GM23338 (cell line): ENCODE measurements at regions not wholly inside any gene's neighbourhood (a gene's known extent, or its start where the extent isn't known, plus 50 kb on each side); places are given as distances from the start of the nearest gene placed in this dataset.

Experiments
- ATAC-seq: fragments of 200-7000 bp; cut with Tn5 transposase; 3 replicates; pipeline ENCODE4 v1.9.1; 2020
- DNase-seq: peaks from one replicate; pipeline ENCODE4 v3.0.0-alpha.2; 2015; ENCODE audit warnings: low spot score
- H2AFZ ChIP-seq: fragments of 200-600 bp; sonication (generic); 2 replicates; pipeline ENCODE4 v1.8.0; 2016; ENCODE audit warnings: antibody characterized with exemption, mild to moderate bottlenecking, moderate library complexity
- H3F3A ChIP-seq: fragments of 200-600 bp; sonication (generic); replicated peaks from 2 replicates; pipeline ENCODE4 v1.8.0; 2017; ENCODE audit warnings: antibody characterized with exemption, mixed run types, low read depth
- H3K27ac ChIP-seq: fragments of 200-600 bp; sonication (generic); 2 replicates; pipeline ENCODE4 v1.6.1; 2016; ENCODE audit warnings: low read depth
- H3K27me3 ChIP-seq: fragments of 200-600 bp; sonication (generic); 2 replicates; pipeline ENCODE4 v1.8.0; 2016; ENCODE audit warnings: mild to moderate bottlenecking, mixed run types, moderate library complexity; ENCODE audit not compliant: insufficient read depth
- H3K36me3 ChIP-seq: fragments of 200-600 bp; sonication (generic); 2 replicates; pipeline ENCODE4 v1.8.0; 2016; ENCODE audit warnings: mild to moderate bottlenecking; ENCODE audit not compliant: insufficient read depth
- H3K4me1 ChIP-seq: fragments of 200-600 bp; sonication (generic); 2 replicates; pipeline ENCODE4 v1.8.0; 2016; ENCODE audit warnings: mild to moderate bottlenecking, moderate library complexity; ENCODE audit not compliant: insufficient read depth
- H3K4me2 ChIP-seq: fragments of 200-600 bp; sonication (generic); 2 replicates; pipeline ENCODE4 v1.7.1; 2017; ENCODE audit warnings: mixed run types
- H3K4me3 ChIP-seq: fragments of 200-600 bp; sonication (generic); 2 replicates; pipeline ENCODE4 v1.6.1; 2016; ENCODE audit warnings: mixed run types
- H3K79me2 ChIP-seq: fragments of 200-600 bp; sonication (generic); replicated peaks from 2 replicates; pipeline ENCODE4 v1.8.0; 2017; ENCODE audit warnings: mild to moderate bottlenecking; ENCODE audit not compliant: insufficient read depth
- H3K9me2 ChIP-seq: fragments of 200-600 bp; sonication (generic); 2 replicates; pipeline ENCODE4 v1.8.0; 2017; ENCODE audit not compliant: insufficient read depth
- H4K20me1 ChIP-seq: fragments of 200-600 bp; sonication (generic); replicated peaks from 2 replicates; pipeline ENCODE4 v1.8.0; 2017; ENCODE audit warnings: mild to moderate bottlenecking; ENCODE audit not compliant: insufficient read depth
- H3K27ac Mint-ChIP-seq: 2 replicates; pipeline ENCODE4 v1.8.0; 2020; ENCODE audit warnings: inconsistent platforms, mild to moderate bottlenecking, moderate library complexity, mixed read lengths
- H3K27me3 Mint-ChIP-seq: 3 replicates; pipeline ENCODE4 v1.8.0; 2022; ENCODE audit warnings: low read depth, mild to moderate bottlenecking, moderate library complexity, mixed read lengths, inconsistent platforms; ENCODE audit not compliant: insufficient read depth, poor library complexity
- H3K36me3 Mint-ChIP-seq: 3 replicates; pipeline ENCODE4 v1.8.0; 2021; ENCODE audit warnings: low read depth, mild to moderate bottlenecking, inconsistent platforms, moderate library complexity, mixed read lengths
- H3K4me1 Mint-ChIP-seq: 3 replicates; pipeline ENCODE4 v1.8.0; 2020; ENCODE audit warnings: mild to moderate bottlenecking, inconsistent platforms, mixed read lengths
- H3K4me3 Mint-ChIP-seq: 3 replicates; pipeline ENCODE4 v1.8.0; 2021; ENCODE audit warnings: moderate library complexity, mild to moderate bottlenecking, inconsistent platforms, mixed read lengths
- H3K9me3 Mint-ChIP-seq: 3 replicates; pipeline ENCODE4 v1.8.0; 2020; ENCODE audit warnings: moderate library complexity, mild to moderate bottlenecking, inconsistent platforms, mixed read lengths
- ETS1 ChIP-seq: IDR thresholded peaks from 2 replicates; pipeline ENCODE4 v1.6.1; 2016; ENCODE audit warnings: antibody characterized with exemption
- EZH2phosphoT487 ChIP-seq: fragments of 200-600 bp; sonication (generic); IDR thresholded peaks from one replicate; pipeline ENCODE4 v1.8.1; 2018; ENCODE audit warnings: antibody characterized with exemption; ENCODE audit not compliant: unreplicated experiment
- NANOG ChIP-seq: IDR thresholded peaks from 2 replicates; pipeline ENCODE4 v1.6.1; 2016; ENCODE audit warnings: antibody characterized with exemption, borderline replicate concordance
- ZNF114 ChIP-seq: fragments of 250-450 bp; sonication (Bioruptor Pico); IDR thresholded peaks from 2 replicates; pipeline ENCODE4 v1.5.0; 2020; ENCODE audit warnings: mild to moderate bottlenecking, moderate library complexity
- TF ChIP-seq, protein P1 (sequence below): fragments of 250-450 bp; sonication (Bioruptor Pico); IDR thresholded peaks from 2 replicates; pipeline ENCODE4 v1.5.0; 2020; ENCODE audit warnings: mild to moderate bottlenecking, moderate library complexity
- TF ChIP-seq, protein P2 (sequence below): IDR thresholded peaks from one replicate; pipeline ENCODE4 v1.6.1; 2018; ENCODE audit warnings: antibody characterized with exemption; ENCODE audit not compliant: unreplicated experiment
- TF ChIP-seq, protein P3 (sequence below), 2 experiments: fragments of 200-600 bp in 1 of 2; sonication (generic) in 1 of 2; conservative IDR thresholded peaks; 2 replicates each; pipeline versions ENCODE4 v1.5.1 to v1.6.1; 2016 to 2017; ENCODE audit warnings: antibody characterized with exemption in 2 of 2, low read depth in 2 of 2, mild to moderate bottlenecking in 2 of 2, moderate library complexity in 1 of 2

DNA sequence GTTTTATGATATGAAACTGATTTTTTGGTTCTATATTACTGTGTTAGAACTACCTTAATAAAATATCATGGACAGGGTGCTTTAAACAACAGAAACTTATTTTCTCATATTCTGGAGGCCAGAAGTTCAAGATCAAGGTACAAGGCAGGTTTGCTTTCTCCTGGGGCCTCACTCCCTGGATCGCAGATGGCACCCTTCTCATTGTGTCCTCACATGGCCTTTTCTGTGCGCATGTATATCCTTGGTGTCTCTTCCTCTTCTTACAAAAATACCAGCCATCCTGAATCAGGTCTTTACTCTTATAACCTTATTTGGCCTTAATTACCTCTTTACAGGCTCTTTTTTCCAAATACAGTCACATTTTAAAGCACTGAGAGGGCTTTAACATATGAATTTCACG is 906.1 kb downstream of the CDH11 start:
- Histone ChIP-seq H3K36me3 (no peaks in the 10 kb centered on the region), H3K4me2 (no peak overlapping the region), H3K27ac (no peak overlapping the region), H3K4me3 (no peak overlapping the region), H3K27me3 (no peaks in the 10 kb centered on the region), H3K9me2 (peaks cover 2% of the 10 kb centered on the region; the same call in 1 of the 2 replicates), H3K79me2 (no peaks in the 10 kb centered on the region), H4K20me1 (no peaks in the 10 kb centered on the region), H3K4me1 (no peaks in the 10 kb centered on the region), H2AFZ (no peak overlapping the region), H3F3A (no peaks in the 10 kb centered on the region)
- ATAC-seq (no peak), DNase-seq (no peak)
- no peaks in the 10 kb centered on the region for H3K9me3 Mint-ChIP-seq
- H3K4me1 Mint-ChIP-seq: no peaks in the 10 kb centered on the region
- no peaks in the 10 kb centered on the region for H3K27me3 Mint-ChIP-seq
- TF ChIP-seq, protein P1, sequence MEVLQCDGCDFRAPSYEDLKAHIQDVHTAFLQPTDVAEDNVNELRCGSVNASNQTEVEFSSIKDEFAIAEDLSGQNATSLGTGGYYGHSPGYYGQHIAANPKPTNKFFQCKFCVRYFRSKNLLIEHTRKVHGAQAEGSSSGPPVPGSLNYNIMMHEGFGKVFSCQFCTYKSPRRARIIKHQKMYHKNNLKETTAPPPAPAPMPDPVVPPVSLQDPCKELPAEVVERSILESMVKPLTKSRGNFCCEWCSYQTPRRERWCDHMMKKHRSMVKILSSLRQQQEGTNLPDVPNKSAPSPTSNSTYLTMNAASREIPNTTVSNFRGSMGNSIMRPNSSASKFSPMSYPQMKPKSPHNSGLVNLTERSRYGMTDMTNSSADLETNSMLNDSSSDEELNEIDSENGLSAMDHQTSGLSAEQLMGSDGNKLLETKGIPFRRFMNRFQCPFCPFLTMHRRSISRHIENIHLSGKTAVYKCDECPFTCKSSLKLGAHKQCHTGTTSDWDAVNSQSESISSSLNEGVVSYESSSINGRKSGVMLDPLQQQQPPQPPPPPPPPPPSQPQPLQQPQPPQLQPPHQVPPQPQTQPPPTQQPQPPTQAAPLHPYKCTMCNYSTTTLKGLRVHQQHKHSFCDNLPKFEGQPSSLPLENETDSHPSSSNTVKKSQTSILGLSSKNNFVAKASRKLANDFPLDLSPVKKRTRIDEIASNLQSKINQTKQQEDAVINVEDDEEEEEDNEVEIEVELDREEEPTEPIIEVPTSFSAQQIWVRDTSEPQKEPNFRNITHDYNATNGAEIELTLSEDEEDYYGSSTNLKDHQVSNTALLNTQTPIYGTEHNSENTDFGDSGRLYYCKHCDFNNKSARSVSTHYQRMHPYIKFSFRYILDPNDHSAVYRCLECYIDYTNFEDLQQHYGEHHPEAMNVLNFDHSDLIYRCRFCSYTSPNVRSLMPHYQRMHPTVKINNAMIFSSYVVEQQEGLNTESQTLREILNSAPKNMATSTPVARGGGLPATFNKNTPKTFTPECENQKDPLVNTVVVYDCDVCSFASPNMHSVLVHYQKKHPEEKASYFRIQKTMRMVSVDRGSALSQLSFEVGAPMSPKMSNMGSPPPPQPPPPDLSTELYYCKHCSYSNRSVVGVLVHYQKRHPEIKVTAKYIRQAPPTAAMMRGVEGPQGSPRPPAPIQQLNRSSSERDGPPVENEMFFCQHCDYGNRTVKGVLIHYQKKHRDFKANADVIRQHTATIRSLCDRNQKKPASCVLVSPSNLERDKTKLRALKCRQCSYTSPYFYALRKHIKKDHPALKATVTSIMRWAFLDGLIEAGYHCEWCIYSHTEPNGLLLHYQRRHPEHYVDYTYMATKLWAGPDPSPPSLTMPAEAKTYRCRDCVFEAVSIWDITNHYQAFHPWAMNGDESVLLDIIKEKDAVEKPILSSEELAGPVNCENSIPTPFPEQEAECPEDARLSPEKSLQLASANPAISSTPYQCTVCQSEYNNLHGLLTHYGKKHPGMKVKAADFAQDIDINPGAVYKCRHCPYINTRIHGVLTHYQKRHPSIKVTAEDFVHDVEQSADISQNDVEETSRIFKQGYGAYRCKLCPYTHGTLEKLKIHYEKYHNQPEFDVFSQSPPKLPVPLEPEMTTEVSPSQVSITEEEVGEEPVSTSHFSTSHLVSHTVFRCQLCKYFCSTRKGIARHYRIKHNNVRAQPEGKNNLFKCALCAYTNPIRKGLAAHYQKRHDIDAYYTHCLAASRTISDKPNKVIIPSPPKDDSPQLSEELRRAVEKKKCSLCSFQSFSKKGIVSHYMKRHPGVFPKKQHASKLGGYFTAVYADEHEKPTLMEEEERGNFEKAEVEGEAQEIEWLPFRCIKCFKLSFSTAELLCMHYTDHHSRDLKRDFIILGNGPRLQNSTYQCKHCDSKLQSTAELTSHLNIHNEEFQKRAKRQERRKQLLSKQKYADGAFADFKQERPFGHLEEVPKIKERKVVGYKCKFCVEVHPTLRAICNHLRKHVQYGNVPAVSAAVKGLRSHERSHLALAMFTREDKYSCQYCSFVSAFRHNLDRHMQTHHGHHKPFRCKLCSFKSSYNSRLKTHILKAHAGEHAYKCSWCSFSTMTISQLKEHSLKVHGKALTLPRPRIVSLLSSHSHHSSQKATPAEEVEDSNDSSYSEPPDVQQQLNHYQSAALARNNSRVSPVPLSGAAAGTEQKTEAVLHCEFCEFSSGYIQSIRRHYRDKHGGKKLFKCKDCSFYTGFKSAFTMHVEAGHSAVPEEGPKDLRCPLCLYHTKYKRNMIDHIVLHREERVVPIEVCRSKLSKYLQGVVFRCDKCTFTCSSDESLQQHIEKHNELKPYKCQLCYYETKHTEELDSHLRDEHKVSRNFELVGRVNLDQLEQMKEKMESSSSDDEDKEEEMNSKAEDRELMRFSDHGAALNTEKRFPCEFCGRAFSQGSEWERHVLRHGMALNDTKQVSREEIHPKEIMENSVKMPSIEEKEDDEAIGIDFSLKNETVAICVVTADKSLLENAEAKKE (CRISPR knock-in tag): no peak
- no peak for TF ChIP-seq ZNF114
- no peak for TF ChIP-seq ETS1
- TF ChIP-seq, protein P2, sequence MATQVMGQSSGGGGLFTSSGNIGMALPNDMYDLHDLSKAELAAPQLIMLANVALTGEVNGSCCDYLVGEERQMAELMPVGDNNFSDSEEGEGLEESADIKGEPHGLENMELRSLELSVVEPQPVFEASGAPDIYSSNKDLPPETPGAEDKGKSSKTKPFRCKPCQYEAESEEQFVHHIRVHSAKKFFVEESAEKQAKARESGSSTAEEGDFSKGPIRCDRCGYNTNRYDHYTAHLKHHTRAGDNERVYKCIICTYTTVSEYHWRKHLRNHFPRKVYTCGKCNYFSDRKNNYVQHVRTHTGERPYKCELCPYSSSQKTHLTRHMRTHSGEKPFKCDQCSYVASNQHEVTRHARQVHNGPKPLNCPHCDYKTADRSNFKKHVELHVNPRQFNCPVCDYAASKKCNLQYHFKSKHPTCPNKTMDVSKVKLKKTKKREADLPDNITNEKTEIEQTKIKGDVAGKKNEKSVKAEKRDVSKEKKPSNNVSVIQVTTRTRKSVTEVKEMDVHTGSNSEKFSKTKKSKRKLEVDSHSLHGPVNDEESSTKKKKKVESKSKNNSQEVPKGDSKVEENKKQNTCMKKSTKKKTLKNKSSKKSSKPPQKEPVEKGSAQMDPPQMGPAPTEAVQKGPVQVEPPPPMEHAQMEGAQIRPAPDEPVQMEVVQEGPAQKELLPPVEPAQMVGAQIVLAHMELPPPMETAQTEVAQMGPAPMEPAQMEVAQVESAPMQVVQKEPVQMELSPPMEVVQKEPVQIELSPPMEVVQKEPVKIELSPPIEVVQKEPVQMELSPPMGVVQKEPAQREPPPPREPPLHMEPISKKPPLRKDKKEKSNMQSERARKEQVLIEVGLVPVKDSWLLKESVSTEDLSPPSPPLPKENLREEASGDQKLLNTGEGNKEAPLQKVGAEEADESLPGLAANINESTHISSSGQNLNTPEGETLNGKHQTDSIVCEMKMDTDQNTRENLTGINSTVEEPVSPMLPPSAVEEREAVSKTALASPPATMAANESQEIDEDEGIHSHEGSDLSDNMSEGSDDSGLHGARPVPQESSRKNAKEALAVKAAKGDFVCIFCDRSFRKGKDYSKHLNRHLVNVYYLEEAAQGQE: no peak
- no peak for TF ChIP-seq EZH2phosphoT487
- TF ChIP-seq NANOG: no peak
- TF ChIP-seq, protein P3, sequence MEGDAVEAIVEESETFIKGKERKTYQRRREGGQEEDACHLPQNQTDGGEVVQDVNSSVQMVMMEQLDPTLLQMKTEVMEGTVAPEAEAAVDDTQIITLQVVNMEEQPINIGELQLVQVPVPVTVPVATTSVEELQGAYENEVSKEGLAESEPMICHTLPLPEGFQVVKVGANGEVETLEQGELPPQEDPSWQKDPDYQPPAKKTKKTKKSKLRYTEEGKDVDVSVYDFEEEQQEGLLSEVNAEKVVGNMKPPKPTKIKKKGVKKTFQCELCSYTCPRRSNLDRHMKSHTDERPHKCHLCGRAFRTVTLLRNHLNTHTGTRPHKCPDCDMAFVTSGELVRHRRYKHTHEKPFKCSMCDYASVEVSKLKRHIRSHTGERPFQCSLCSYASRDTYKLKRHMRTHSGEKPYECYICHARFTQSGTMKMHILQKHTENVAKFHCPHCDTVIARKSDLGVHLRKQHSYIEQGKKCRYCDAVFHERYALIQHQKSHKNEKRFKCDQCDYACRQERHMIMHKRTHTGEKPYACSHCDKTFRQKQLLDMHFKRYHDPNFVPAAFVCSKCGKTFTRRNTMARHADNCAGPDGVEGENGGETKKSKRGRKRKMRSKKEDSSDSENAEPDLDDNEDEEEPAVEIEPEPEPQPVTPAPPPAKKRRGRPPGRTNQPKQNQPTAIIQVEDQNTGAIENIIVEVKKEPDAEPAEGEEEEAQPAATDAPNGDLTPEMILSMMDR (conservative IDR thresholded peaks at IDR 0.05; ENCODE audit: low read depth in 2 of 2): no peak
- no peak overlapping the region for H3K27ac Mint-ChIP-seq
- no peak overlapping the region for H3K4me3 Mint-ChIP-seq
- no peaks in the 10 kb centered on the region for H3K36me3 Mint-ChIP-seq
